BE2C (cell line): ENCODE measurements at regions not wholly inside any gene's neighbourhood (a gene's known extent, or its start where the extent isn't known, plus 50 kb on each side); places are given as distances from the start of the nearest gene placed in this dataset.

ENCODE experiments used
- DNase-seq: peaks from one replicate; pipeline ENCODE4 v3.0.0-alpha.2; 2020
- H3K27me3 ChIP-seq: fragments of 250-450 bp; sonication (Bioruptor Pico); 2 replicates; pipeline ENCODE4 v1.5.1; 2020; ENCODE audit warnings: mild to moderate bottlenecking
- H3K36me3 ChIP-seq: fragments of 250-450 bp; sonication (Bioruptor Pico); 2 replicates; pipeline ENCODE4 v1.5.1; 2020; ENCODE audit warnings: mild to moderate bottlenecking
- H3K4me1 ChIP-seq: fragments of 250-450 bp; sonication (Bioruptor Pico); 2 replicates; pipeline ENCODE4 v1.5.1; 2020
- H3K4me3 ChIP-seq: 2 replicates; pipeline ENCODE4 v1.5.1; 2011; ENCODE audit warnings: low read depth, low read length
- H3K9me3 ChIP-seq: fragments of 250-450 bp; sonication (Bioruptor Pico); 2 replicates; pipeline ENCODE4 v1.5.1; 2020
- TF ChIP-seq, protein P1 (sequence below): IDR thresholded peaks from 2 replicates; pipeline ENCODE4 v1.5.1; 2012; ENCODE audit warnings: mild to moderate bottlenecking, low read depth, low read length

DNA sequence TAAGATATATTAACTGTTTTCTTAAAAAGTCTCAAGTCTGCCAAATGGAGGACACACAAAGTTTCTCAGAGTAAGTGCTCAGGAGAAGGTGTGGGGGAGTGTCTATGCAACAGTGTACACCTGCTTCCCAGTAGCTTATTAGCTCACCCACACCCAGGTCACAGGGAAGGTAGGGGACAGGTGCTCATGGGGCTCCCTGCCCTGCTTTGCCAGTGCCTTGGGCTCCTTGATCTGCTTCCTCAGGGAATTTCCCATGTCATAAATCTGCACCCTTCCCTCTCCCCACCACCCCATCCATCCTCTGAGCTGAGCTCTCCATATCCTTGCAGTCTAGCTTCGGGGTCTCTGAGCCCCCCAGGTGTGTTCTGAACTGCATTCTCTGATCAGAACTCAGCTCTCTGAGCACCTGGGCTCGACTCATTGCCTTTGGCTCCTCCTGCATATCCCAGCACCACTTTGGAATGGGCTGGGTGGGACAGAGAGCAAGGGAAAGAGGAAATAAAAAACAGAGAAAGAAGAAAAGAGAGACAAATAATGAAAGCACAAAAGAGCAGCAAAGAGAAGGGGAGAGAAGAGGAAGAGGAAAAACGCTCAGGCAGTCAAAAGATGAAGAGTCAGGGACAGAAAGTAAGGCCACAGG lies 87.0 kb upstream of the ATP1B1 start:
- TF ChIP-seq, protein P1, sequence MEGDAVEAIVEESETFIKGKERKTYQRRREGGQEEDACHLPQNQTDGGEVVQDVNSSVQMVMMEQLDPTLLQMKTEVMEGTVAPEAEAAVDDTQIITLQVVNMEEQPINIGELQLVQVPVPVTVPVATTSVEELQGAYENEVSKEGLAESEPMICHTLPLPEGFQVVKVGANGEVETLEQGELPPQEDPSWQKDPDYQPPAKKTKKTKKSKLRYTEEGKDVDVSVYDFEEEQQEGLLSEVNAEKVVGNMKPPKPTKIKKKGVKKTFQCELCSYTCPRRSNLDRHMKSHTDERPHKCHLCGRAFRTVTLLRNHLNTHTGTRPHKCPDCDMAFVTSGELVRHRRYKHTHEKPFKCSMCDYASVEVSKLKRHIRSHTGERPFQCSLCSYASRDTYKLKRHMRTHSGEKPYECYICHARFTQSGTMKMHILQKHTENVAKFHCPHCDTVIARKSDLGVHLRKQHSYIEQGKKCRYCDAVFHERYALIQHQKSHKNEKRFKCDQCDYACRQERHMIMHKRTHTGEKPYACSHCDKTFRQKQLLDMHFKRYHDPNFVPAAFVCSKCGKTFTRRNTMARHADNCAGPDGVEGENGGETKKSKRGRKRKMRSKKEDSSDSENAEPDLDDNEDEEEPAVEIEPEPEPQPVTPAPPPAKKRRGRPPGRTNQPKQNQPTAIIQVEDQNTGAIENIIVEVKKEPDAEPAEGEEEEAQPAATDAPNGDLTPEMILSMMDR, result no peak
- no peak for DNase-seq
- no peaks in the 10 kb centered on the region for H3K27me3 ChIP-seq
- H3K4me3 ChIP-seq, result no peak overlapping the region
- H3K4me1 ChIP-seq, result no peaks in the 10 kb centered on the region
- no peaks in the 10 kb centered on the region for H3K9me3 ChIP-seq
- H3K36me3 ChIP-seq, result no peaks in the 10 kb centered on the region

GRCh38 chr1:169020684-169021083 lies 85.8 kb upstream of the ATP1B1 start:
- Histone ChIP-seq H3K9me3 (no peaks in the 10 kb centered on the region), H3K27me3 (no peaks in the 10 kb centered on the region), H3K4me3 (no peak overlapping the region), H3K36me3 (no peaks in the 10 kb centered on the region), H3K4me1 (peaks cover 7% of the 10 kb centered on the region)
- no peak for DNase-seq
- TF ChIP-seq, protein P1, result no peak

DNA sequence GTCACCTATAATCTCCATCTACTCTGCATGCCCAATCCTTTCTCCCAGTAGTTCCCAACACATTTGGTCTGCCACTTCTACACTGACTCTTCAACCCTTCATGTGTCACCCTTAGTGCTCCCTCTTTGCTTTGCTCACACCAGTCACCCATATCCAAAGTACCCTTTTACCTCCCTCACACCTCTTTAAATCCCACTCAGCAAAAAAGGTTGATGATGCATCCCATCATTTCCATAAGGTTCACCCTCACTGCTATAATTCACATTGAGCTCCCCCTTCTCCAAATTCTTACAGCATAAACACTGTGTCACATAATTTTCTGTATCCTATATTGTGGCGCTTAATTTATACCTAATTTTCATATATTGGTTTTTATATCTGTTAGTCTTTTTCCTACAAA lies 83.8 kb upstream of the ATP1B1 start:
- peaks cover 7% of the 10 kb centered on the region for H3K4me1 ChIP-seq
- no peaks in the 10 kb centered on the region for H3K36me3 ChIP-seq
- H3K27me3 ChIP-seq, result no peaks in the 10 kb centered on the region
- no peaks in the 10 kb centered on the region for H3K9me3 ChIP-seq
- no peak overlapping the region for H3K4me3 ChIP-seq
- TF ChIP-seq, protein P1, result no peak
- DNase-seq, result no peak

- H3K27me3 ChIP-seq, result no peaks in the 10 kb centered on the region
- H3K4me3 ChIP-seq, result no peak overlapping the region
- no peaks in the 10 kb centered on the region for H3K36me3 ChIP-seq
- TF ChIP-seq, protein P1, result no peak
- DNase-seq, result no peak
- H3K4me1 ChIP-seq, result peaks cover 11% of the 10 kb centered on the region
- no peaks in the 10 kb centered on the region for H3K9me3 ChIP-seq
These were observed 82.2 kb upstream of the ATP1B1 start for GRCh38 chr1:169024255-169024654.

DNA sequence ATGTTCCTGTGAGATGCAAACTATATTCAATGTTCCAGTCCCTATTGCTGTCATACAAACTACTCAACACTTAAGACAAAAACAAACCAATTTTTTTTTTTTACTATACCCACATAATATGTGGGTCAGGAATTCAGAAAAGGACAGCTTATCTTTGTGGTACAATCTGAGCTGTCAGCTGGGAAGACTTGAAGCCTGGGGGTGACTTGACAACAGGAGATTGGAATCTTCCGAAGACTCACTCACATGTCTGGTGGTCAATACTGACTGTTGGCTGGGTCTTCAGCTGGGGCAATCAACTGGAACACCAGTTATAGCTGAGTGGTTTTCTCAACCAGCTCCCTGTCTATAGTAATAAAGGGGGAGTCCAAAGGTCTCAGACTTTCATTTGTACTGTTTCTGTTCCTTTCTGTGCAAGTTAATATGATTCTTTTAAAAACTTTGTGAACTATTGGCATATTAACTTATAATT lies 81.7 kb upstream of the ATP1B1 start:
- DNase-seq, result no peak
- TF ChIP-seq, protein P1, result no peak

DNA sequence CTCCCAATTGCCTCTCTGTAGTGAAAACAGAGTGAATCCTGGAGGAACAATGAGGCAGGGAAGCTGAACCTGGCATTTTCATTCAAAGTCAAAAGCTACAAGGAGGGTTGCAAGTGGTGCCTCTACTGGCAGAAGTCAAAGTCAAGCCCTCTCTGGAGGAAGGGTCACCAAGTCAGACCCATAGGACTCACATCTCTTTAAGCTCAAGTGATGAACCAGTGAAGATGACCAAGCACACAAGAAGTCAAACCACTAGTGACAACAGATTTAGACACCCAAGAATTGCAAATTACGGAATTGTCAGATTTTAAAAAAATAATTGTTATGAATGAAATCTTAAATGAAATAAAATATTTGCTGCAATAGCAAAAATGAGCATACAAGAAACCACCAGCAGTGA lies 81.1 kb upstream of the ATP1B1 start:
- Histone ChIP-seq H3K27me3 (no peaks in the 10 kb centered on the region), H3K4me1 (peaks cover 11% of the 10 kb centered on the region), H3K36me3 (no peaks in the 10 kb centered on the region), H3K4me3 (no peak overlapping the region), H3K9me3 (no peaks in the 10 kb centered on the region)
- no peak for DNase-seq
- TF ChIP-seq, protein P1, result no peak

More for the DNA sequence above, 81.7 kb upstream of the ATP1B1 start:
- H3K36me3 ChIP-seq, result no peaks in the 10 kb centered on the region
- H3K4me1 ChIP-seq, result peaks cover 11% of the 10 kb centered on the region
- H3K27me3 ChIP-seq, result no peaks in the 10 kb centered on the region
- no peak overlapping the region for H3K4me3 ChIP-seq
- no peaks in the 10 kb centered on the region for H3K9me3 ChIP-seq
